GM18502 (cell line): ENCODE measurements at regions not wholly inside any gene's neighbourhood (a gene's known extent, or its start where the extent isn't known, plus 50 kb on each side); places are given as distances from the start of the nearest gene placed in this dataset.
"Not testable (repeated sequence)": the region's sequence is repeated elsewhere in the genome, so short reads cannot be mapped to it uniquely, and the experiment has no call there.

Experiments
- ATAC-seq: cut with Tn5 transposase; IDR thresholded peaks from one replicate; pipeline ENCODE4 v1.9.1; 2021; ENCODE audit warnings: mild to moderate bottlenecking; ENCODE audit not compliant: unreplicated experiment, poor library complexity

DNA sequence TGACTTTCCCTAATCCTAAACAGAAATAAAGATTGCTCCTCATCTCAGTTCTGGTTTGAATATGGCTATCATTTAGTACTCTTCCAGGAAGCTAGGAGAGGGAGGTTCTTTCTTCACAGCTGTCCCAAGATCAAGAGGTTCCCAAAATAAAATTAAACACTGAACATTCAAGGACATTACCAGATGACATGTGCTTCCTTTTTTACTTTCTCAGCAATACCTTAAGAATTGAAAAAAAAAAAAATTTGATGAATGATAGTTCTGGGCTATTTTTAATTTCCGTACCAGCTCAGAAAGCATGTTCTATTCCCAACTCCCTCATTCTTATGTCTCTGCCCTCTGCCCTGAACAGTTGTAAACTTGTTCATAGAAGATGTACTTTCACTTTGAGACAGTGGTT lies 61.7 kb upstream of the MYL1 start:
- ATAC-seq = no peak

DNA sequence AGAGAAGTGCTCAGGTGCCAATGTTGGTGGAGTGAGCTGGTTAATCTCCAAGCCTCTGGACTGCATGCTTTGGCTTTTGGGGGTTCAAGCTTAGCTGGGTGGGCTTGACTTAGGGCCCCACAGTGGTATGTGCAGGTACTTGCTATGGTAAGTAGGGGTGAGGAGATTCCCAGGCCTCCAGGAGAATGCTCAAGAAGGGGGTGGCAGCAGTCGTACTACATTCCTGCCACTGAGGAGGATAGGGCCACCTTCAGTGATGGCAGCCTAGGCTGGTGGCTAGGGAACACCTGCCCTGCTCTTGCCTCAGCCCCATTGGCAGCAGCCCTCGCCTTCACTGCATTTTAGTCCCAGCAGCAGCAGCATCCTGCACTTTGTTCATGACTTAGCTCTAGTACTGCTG lies 55.6 kb upstream of the MYL1 start:
- no peak for ATAC-seq

DNA sequence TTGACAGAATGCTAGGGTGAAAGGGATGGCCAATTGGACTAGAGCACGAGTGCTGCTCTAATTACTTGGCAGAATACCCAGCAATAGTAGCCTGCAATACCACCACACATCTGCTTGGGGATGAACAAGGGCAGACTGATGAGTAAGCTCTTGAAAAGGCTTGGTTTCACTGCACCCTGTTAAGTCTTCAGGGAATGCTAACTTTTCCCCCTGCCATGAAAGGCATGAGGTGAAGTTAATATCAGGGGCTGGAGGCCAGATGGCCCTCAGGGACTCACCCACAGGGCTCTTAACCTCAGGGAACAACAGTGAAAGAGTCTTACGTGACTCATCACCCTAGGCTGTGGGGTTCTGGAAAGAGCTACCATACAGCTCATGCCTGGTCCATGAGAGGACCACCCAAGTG lies 51.7 kb upstream of the MYL1 start:
- ATAC-seq = peak; percentile 48

DNA sequence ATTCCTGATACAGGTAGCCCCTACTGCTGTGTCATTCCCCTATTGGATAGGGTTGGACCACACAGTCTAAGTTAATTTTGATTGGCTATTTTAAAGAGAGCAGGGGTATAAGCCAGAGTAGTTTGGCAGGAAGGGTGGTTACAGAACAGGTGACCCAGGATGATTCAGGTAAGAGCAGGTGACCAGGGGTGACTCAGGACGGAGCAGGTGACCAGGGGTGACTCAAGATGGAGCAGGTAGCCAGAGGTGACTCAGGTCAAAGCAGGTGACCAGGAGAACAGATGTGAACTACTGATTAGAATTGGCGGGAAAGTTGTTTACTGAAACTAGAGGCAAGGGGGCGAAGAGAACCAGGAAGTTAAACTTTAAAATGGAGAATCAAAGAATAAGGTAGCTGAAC lies 50.5 kb upstream of the MYL1 start:
- not testable (repeated sequence) for ATAC-seq
